DND-41 (cell line): ENCODE measurements at regions not wholly inside any gene's neighbourhood (a gene's known extent, or its start where the extent isn't known, plus 50 kb on each side); places are given as distances from the start of the nearest gene placed in this dataset.

Experiments used
- EZH2 ChIP-seq: IDR thresholded peaks from 3 replicates; pipeline ENCODE4 v1.6.1; 2012; ENCODE audit warnings: borderline replicate concordance, low read depth, mild to moderate bottlenecking, moderate library complexity, low read length, inconsistent platforms; ENCODE audit not compliant: severe bottlenecking
- TF ChIP-seq, protein P1 (sequence below): IDR thresholded peaks from 2 replicates; pipeline ENCODE4 v1.5.1; 2012; ENCODE audit warnings: borderline replicate concordance, low read length, moderate library complexity, mild to moderate bottlenecking; ENCODE audit not compliant: poor library complexity, severe bottlenecking; ENCODE audit errors: extremely low read depth

- TF ChIP-seq, protein P1, sequence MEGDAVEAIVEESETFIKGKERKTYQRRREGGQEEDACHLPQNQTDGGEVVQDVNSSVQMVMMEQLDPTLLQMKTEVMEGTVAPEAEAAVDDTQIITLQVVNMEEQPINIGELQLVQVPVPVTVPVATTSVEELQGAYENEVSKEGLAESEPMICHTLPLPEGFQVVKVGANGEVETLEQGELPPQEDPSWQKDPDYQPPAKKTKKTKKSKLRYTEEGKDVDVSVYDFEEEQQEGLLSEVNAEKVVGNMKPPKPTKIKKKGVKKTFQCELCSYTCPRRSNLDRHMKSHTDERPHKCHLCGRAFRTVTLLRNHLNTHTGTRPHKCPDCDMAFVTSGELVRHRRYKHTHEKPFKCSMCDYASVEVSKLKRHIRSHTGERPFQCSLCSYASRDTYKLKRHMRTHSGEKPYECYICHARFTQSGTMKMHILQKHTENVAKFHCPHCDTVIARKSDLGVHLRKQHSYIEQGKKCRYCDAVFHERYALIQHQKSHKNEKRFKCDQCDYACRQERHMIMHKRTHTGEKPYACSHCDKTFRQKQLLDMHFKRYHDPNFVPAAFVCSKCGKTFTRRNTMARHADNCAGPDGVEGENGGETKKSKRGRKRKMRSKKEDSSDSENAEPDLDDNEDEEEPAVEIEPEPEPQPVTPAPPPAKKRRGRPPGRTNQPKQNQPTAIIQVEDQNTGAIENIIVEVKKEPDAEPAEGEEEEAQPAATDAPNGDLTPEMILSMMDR: no peak
- TF ChIP-seq EZH2: no peak
Measured at GRCh38 chr9:103761466-103761865, 332.6 kb upstream of the SMC2 start.
